Hippocampal formation (tissue), 2 donors: ENCODE measurements at regions not wholly inside any gene's neighbourhood (a gene's known extent, or its start where the extent isn't known, plus 50 kb on each side); places are given as distances from the start of the nearest gene placed in this dataset.

Experiments
- DNase-seq, 2 donors: peaks; one replicate each; lab custom pipeline; 2025; lab: John Stamatoyannopoulos, UW

- DNase-seq, result no peak
Observed at GRCh38 chr1:5009376-5010065, 355.1 kb downstream of the AJAP1 start.

GRCh38 chr1:5005171-5005570 lies 350.8 kb downstream of the AJAP1 start:
- no peak for DNase-seq

- DNase-seq, result no peak
Observed at GRCh38 chr1:5002676-5003075, 348.3 kb downstream of the AJAP1 start.

GRCh38 chr1:5001466-5001865 lies 347.1 kb downstream of the AJAP1 start:
- DNase-seq, result no peak

- no peak for DNase-seq
Observed at GRCh38 chr1:4986306-4986705, 331.9 kb downstream of the AJAP1 start.

GRCh38 chr1:4984841-4985240 lies 330.4 kb downstream of the AJAP1 start:
- DNase-seq, result no peak

- DNase-seq, result no peak
Observed at GRCh38 chr1:4980211-4980610, 325.8 kb downstream of the AJAP1 start.

GRCh38 chr1:4978660-4979390 lies 324.4 kb downstream of the AJAP1 start:
- DNase-seq, result no peak

GRCh38 chr1:4977701-4978100 lies 323.3 kb downstream of the AJAP1 start:
- DNase-seq, result no peak

- DNase-seq, result no peak
Observed at GRCh38 chr1:4976859-4977440, 322.5 kb downstream of the AJAP1 start.

- no peak for DNase-seq
Observed at GRCh38 chr1:4975856-4976255, 321.4 kb downstream of the AJAP1 start.

GRCh38 chr1:4974981-4975685 lies 320.7 kb downstream of the AJAP1 start:
- no peak for DNase-seq

GRCh38 chr1:4973341-4973740 lies 318.9 kb downstream of the AJAP1 start:
- DNase-seq, result no peak

- DNase-seq, result no peak
Observed at GRCh38 chr1:4972761-4973320, 318.4 kb downstream of the AJAP1 start.

GRCh38 chr1:4971666-4972065 lies 317.3 kb downstream of the AJAP1 start:
- no peak for DNase-seq

- peak in 1 of 2 donors; percentile 1 for DNase-seq
Observed at GRCh38 chr1:4970532-4970931, 316.1 kb downstream of the AJAP1 start.

GRCh38 chr1:4969556-4970129 lies 315.2 kb downstream of the AJAP1 start:
- no peak for DNase-seq

- DNase-seq, result no peak
Observed at GRCh38 chr1:4965346-4966075, 311.1 kb downstream of the AJAP1 start.

- DNase-seq, result no peak
Observed at GRCh38 chr1:4964634-4965345, 310.4 kb downstream of the AJAP1 start.

- DNase-seq, result peak in 1 of 2 donors; percentile 1
Observed at GRCh38 chr1:4963251-4963650, 308.8 kb downstream of the AJAP1 start.

- no peak for DNase-seq
Observed at GRCh38 chr1:4962836-4963235, 308.4 kb downstream of the AJAP1 start.
